CD4-positive, alpha-beta T cell treated with Interleukin-12 subunit alpha and Interleukin-12 subunit beta, for 1 hour (primary cell): ENCODE measurements at regions not wholly inside any gene's neighbourhood (a gene's known extent, or its start where the extent isn't known, plus 50 kb on each side); places are given as distances from the start of the nearest gene placed in this dataset.

Experiments used
- DNase-seq: peaks from one replicate; pipeline ENCODE4 v3.0.0-alpha.2; 2020

- no peak for DNase-seq
Measured at GRCh38 chr2:155111070-155111469, 412.6 kb downstream of the KCNJ3 start.

GRCh38 chr2:155109527-155109926 is 411.0 kb downstream of the KCNJ3 start:
- DNase-seq, result no peak

- no peak for DNase-seq
Measured at GRCh38 chr2:155100261-155100660, 401.8 kb downstream of the KCNJ3 start.

GRCh38 chr2:155099784-155100183 is 401.3 kb downstream of the KCNJ3 start:
- DNase-seq, result no peak

GRCh38 chr2:155095613-155096012 is 397.1 kb downstream of the KCNJ3 start:
- no peak for DNase-seq

- no peak for DNase-seq
Measured at GRCh38 chr2:155080373-155080772, 381.9 kb downstream of the KCNJ3 start.

GRCh38 chr2:155070489-155070888 is 372.0 kb downstream of the KCNJ3 start:
- no peak for DNase-seq

GRCh38 chr2:155062922-155063258 is 364.4 kb downstream of the KCNJ3 start:
- no peak for DNase-seq

GRCh38 chr2:155062250-155062921 is 363.9 kb downstream of the KCNJ3 start:
- no peak for DNase-seq

GRCh38 chr2:155060896-155061295 is 362.4 kb downstream of the KCNJ3 start:
- DNase-seq, result no peak

GRCh38 chr2:155054712-155055111 is 356.2 kb downstream of the KCNJ3 start:
- no peak for DNase-seq

- no peak for DNase-seq
Measured at GRCh38 chr2:155043097-155043496, 344.6 kb downstream of the KCNJ3 start.

GRCh38 chr2:155035308-155035707 is 336.8 kb downstream of the KCNJ3 start:
- DNase-seq, result no peak

GRCh38 chr2:155033652-155034051 is 335.2 kb downstream of the KCNJ3 start:
- DNase-seq, result no peak

GRCh38 chr2:155030296-155030695 is 331.8 kb downstream of the KCNJ3 start:
- DNase-seq, result no peak

GRCh38 chr2:155026651-155027174 is 328.2 kb downstream of the KCNJ3 start:
- DNase-seq, result no peak

- no peak for DNase-seq
Measured at GRCh38 chr2:155023674-155024073, 325.2 kb downstream of the KCNJ3 start.

- DNase-seq, result no peak
Measured at GRCh38 chr2:155022531-155022930, 324.0 kb downstream of the KCNJ3 start.

GRCh38 chr2:155021618-155022017 is 323.1 kb downstream of the KCNJ3 start:
- DNase-seq, result no peak

- DNase-seq, result no peak
Measured at GRCh38 chr2:155020246-155020645, 321.8 kb downstream of the KCNJ3 start.

GRCh38 chr2:155010925-155011324 is 312.4 kb downstream of the KCNJ3 start:
- no peak for DNase-seq

- DNase-seq, result no peak
Measured at GRCh38 chr2:154995361-154995760, 296.9 kb downstream of the KCNJ3 start.

GRCh38 chr2:154992826-154993225 is 294.3 kb downstream of the KCNJ3 start:
- DNase-seq, result no peak

GRCh38 chr2:154978710-154979109 is 280.2 kb downstream of the KCNJ3 start:
- DNase-seq, result no peak

- DNase-seq, result no peak
Measured at GRCh38 chr2:154978244-154978643, 279.7 kb downstream of the KCNJ3 start.
